Posterior vena cava (tissue), 2 donors: ENCODE measurements at regions not wholly inside any gene's neighbourhood (a gene's known extent, or its start where the extent isn't known, plus 50 kb on each side); places are given as distances from the start of the nearest gene placed in this dataset.
"Not testable (repeated sequence)": the region's sequence is repeated elsewhere in the genome, so short reads cannot be mapped to it uniquely, and the experiment has no call there.

ENCODE experiments used
- DNase-seq: peaks from one replicate; pipeline ENCODE4 v3.0.0-alpha.2; 2020; ENCODE audit warnings: low spot score
- intact Hi-C, 2 donors: fragments of 100-400 bp; cut with DNase I; formaldehyde crosslinking; loops; one replicate each; pipeline versions ENCODE4 v1.14.1 to v1.14.2; 2022 to 2023
- donor health status: DM: yes; HTN: yes; CAD: no.
- donor health status: DM: yes; HTN: yes; CAD: no.

GRCh38 chr12:89200217-89200616 lies 152.1 kb downstream of the DUSP6 start:
- DNase-seq: no peak
- intact Hi-C loops: no loop called here

GRCh38 chr12:89195470-89195869 lies 156.8 kb downstream of the DUSP6 start:
- DNase-seq: no peak
- intact Hi-C loops: no loop called here

GRCh38 chr12:89194683-89195082 lies 157.6 kb downstream of the DUSP6 start:
- intact Hi-C loops: no loop called here
- no peak for DNase-seq

GRCh38 chr12:89192429-89192828 lies 159.9 kb downstream of the DUSP6 start:
- intact Hi-C loops: no loop called here
- no peak for DNase-seq

GRCh38 chr12:89191597-89191996 lies 160.7 kb downstream of the DUSP6 start:
- intact Hi-C loops: not testable (repeated sequence)

GRCh38 chr12:89189448-89189847 lies 162.9 kb downstream of the DUSP6 start:
- intact Hi-C loops: no loop called here
- DNase-seq: no peak

More at GRCh38 chr12:89191597-89191996, 160.7 kb downstream of the DUSP6 start:
- DNase-seq: not testable (repeated sequence)

GRCh38 chr12:89187507-89187906 lies 164.8 kb downstream of the DUSP6 start:
- no peak for DNase-seq
- intact Hi-C loops: no loop called here

- intact Hi-C loops: no loop called here
- no peak for DNase-seq
Measured at GRCh38 chr12:89185889-89186288, 166.4 kb downstream of the DUSP6 start.

- intact Hi-C loops: no loop called here
- DNase-seq: no peak
Measured at GRCh38 chr12:89185181-89185580, 167.1 kb downstream of the DUSP6 start.

GRCh38 chr12:89183985-89184435 lies 168.3 kb downstream of the DUSP6 start:
- peak; percentile 83 for DNase-seq
- intact Hi-C loops: no loop called here

GRCh38 chr12:89181271-89181920 lies 170.9 kb downstream of the DUSP6 start:
- DNase-seq: no peak
- intact Hi-C loops: no loop called here

- no peak for DNase-seq
- intact Hi-C loops: no loop called here
Measured at GRCh38 chr12:89180496-89180895, 171.8 kb downstream of the DUSP6 start.

- intact Hi-C loops: no loop called here
- DNase-seq: no peak
Measured at GRCh38 chr12:89179983-89180382, 172.3 kb downstream of the DUSP6 start.

- intact Hi-C loops: no loop called here
- no peak for DNase-seq
Measured at GRCh38 chr12:89179245-89179644, 173.1 kb downstream of the DUSP6 start.

GRCh38 chr12:89177802-89178395 lies 174.4 kb downstream of the DUSP6 start:
- intact Hi-C loops: no loop called here

GRCh38 chr12:89176676-89177075 lies 175.6 kb downstream of the DUSP6 start:
- intact Hi-C loops: no loop called here
- no peak for DNase-seq

More at GRCh38 chr12:89177802-89178395, 174.4 kb downstream of the DUSP6 start:
- DNase-seq: no peak

- intact Hi-C loops: no loop called here
- DNase-seq: no peak
Measured at GRCh38 chr12:89173678-89174077, 178.6 kb downstream of the DUSP6 start.

GRCh38 chr12:89173096-89173495 lies 179.2 kb downstream of the DUSP6 start:
- intact Hi-C loops: no loop called here
- no peak for DNase-seq

- DNase-seq: no peak
- intact Hi-C loops: no loop called here
Measured at GRCh38 chr12:89172224-89172623, 180.1 kb downstream of the DUSP6 start.

- intact Hi-C loops: no loop called here
- no peak for DNase-seq
Measured at GRCh38 chr12:89169321-89169720, 183.0 kb downstream of the DUSP6 start.

GRCh38 chr12:89167986-89168385 lies 184.3 kb downstream of the DUSP6 start:
- intact Hi-C loops: no loop called here
- no peak for DNase-seq
